Heart left ventricle (tissue), 13 donors: ENCODE measurements at regions not wholly inside any gene's neighbourhood (a gene's known extent, or its start where the extent isn't known, plus 50 kb on each side); places are given as distances from the start of the nearest gene placed in this dataset.
"Not testable (repeated sequence)": the region's sequence is repeated elsewhere in the genome, so short reads cannot be mapped to it uniquely, and the experiment has no call there.

Experiments used
- POLR2A ChIP-seq, 2 donors: fragments of 450-650 bp; IDR thresholded peaks; one replicate each; pipeline ENCODE4 v1.6.1; 2017; ENCODE audit warnings: antibody characterized with exemption in 2 of 2, mild to moderate bottlenecking in 2 of 2, moderate library complexity in 2 of 2
- TF ChIP-seq, protein P1 (sequence below), 12 donors: fragments of 200-600 bp; sonication (generic) in 4 of 12; IDR thresholded peaks; one replicate each; pipeline versions ENCODE4 v1.5.0 to v1.8.0; 2018 to 2022; ENCODE audit warnings: antibody characterized with exemption in 12 of 12, mild to moderate bottlenecking in 5 of 12
- donor health status: ischemic (EF 13 %, LVEDD 7.1; RV severe dilation, severe dysfunction).
- donor health status: DM: no; HTN: yes; CAD: no.
- donor health status: DM: no; HTN: no; CAD: no.
- donor health status: ischemic (EF 25% LVEDD 6.9; RV normal size, moderate dysfunction).
- donor health status: ischemic (EF 25% LVEDD 5.7; RV mildly dilated, moderate dysfunction).
- donor health status: ischemic (EF 35%, LVEDD 5.7; RV mildly dilated, moderate dysfunction).
- donor health status: nonischemic (EF 11% LVEDD 7.7; RV severe dilation, severe dysfunction).
- donor health status: DM: yes; HTN: yes; CAD: no.
- donor health status: PGD.
- donor health status: ischemic (EF 29% LVEDD 5.4; RV normal size, mild dysfunction).
- donor health status: nonischemic (EF 23%, LVEDD 6.1; RV moderate dilation, normal function).

DNA sequence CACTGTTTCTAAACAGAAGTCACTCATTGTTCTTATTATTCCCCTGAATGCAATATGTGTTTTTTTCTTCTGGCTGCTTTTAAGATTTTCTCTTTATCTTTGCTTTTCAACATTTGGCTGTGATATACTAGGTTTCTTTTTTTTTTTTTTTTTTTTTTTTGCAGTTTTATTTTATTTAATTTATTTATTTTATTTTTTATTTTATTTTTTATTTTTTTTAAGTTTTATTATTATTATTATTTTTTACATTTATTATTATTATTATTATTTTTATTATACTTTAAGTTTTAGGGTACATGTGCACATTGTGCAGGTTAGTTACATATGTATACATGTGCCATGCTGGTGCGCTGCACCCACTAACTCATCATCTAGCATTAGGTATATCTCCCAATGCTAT, 221.9 kb downstream of the UTP18 start:
- TF ChIP-seq, protein P1, sequence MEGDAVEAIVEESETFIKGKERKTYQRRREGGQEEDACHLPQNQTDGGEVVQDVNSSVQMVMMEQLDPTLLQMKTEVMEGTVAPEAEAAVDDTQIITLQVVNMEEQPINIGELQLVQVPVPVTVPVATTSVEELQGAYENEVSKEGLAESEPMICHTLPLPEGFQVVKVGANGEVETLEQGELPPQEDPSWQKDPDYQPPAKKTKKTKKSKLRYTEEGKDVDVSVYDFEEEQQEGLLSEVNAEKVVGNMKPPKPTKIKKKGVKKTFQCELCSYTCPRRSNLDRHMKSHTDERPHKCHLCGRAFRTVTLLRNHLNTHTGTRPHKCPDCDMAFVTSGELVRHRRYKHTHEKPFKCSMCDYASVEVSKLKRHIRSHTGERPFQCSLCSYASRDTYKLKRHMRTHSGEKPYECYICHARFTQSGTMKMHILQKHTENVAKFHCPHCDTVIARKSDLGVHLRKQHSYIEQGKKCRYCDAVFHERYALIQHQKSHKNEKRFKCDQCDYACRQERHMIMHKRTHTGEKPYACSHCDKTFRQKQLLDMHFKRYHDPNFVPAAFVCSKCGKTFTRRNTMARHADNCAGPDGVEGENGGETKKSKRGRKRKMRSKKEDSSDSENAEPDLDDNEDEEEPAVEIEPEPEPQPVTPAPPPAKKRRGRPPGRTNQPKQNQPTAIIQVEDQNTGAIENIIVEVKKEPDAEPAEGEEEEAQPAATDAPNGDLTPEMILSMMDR (IDR thresholded peaks at IDR 0.05), result not testable (repeated sequence)
- TF ChIP-seq POLR2A (IDR thresholded peaks at IDR 0.05), result not testable (repeated sequence)
